GM23248 (cell line): ENCODE measurements at regions not wholly inside any gene's neighbourhood (a gene's known extent, or its start where the extent isn't known, plus 50 kb on each side); places are given as distances from the start of the nearest gene placed in this dataset.

Experiments
- DNase-seq: peaks from one replicate; pipeline ENCODE4 v3.0.0-alpha.2; 2015
- H2AFZ ChIP-seq: fragments of 200-600 bp; sonication (generic); 2 replicates; pipeline ENCODE4 v1.6.1; 2016; ENCODE audit warnings: antibody characterized with exemption
- H3F3A ChIP-seq: fragments of 200-600 bp; sonication (generic); 2 replicates; pipeline ENCODE4 v1.6.1; 2016; ENCODE audit warnings: mild to moderate bottlenecking, antibody characterized with exemption, mixed run types; ENCODE audit not compliant: insufficient read depth
- H3K27ac ChIP-seq: fragments of 200-600 bp; sonication (generic); 2 replicates; pipeline ENCODE4 v1.5.1; 2016; ENCODE audit warnings: mild to moderate bottlenecking
- H3K27me3 ChIP-seq: fragments of 200-600 bp; sonication (generic); replicated peaks from 2 replicates; pipeline ENCODE4 v1.6.1; 2016; ENCODE audit warnings: mild to moderate bottlenecking; ENCODE audit not compliant: insufficient read depth
- H3K36me3 ChIP-seq: fragments of 200-600 bp; sonication (generic); 2 replicates; pipeline ENCODE4 v1.6.1; 2016; ENCODE audit warnings: low read depth, mild to moderate bottlenecking
- H3K4me1 ChIP-seq: fragments of 200-600 bp; sonication (generic); 2 replicates; pipeline ENCODE4 v1.6.1; 2016; ENCODE audit warnings: mild to moderate bottlenecking; ENCODE audit not compliant: insufficient read depth
- H3K4me2 ChIP-seq: fragments of 200-600 bp; sonication (generic); one replicate; pipeline ENCODE4 v1.6.1; 2016; ENCODE audit warnings: mild to moderate bottlenecking; ENCODE audit not compliant: unreplicated experiment
- H3K4me3 ChIP-seq: fragments of 200-600 bp; sonication (generic); 2 replicates; pipeline ENCODE4 v1.5.1; 2016; ENCODE audit warnings: mild to moderate bottlenecking
- H3K79me2 ChIP-seq: fragments of 200-600 bp; sonication (generic); 2 replicates; pipeline ENCODE4 v1.6.1; 2016; ENCODE audit warnings: mild to moderate bottlenecking; ENCODE audit not compliant: insufficient read depth
- H3K9ac ChIP-seq: fragments of 200-600 bp; sonication (generic); 2 replicates; pipeline ENCODE4 v1.6.1; 2016; ENCODE audit warnings: mild to moderate bottlenecking
- H3K9me2 ChIP-seq: fragments of 200-600 bp; sonication (generic); 2 replicates; pipeline ENCODE4 v1.6.1; 2016; ENCODE audit warnings: mixed run types, mild to moderate bottlenecking, moderate library complexity; ENCODE audit not compliant: insufficient read depth
- H3K9me3 ChIP-seq: fragments of 200-600 bp; sonication (generic); one replicate; pipeline ENCODE4 v1.6.1; 2017; ENCODE audit warnings: low read depth
- H4K20me1 ChIP-seq: fragments of 200-600 bp; sonication (generic); 2 replicates; pipeline ENCODE4 v1.6.0; 2016; ENCODE audit not compliant: insufficient read depth
- EZH2 ChIP-seq: fragments of 200-600 bp; sonication (generic); IDR thresholded peaks from 2 replicates; pipeline ENCODE4 v1.6.1; 2018; ENCODE audit warnings: antibody characterized with exemption, mild to moderate bottlenecking; ENCODE audit not compliant: insufficient read depth, poor library complexity, severe bottlenecking
- EZH2phosphoT487 ChIP-seq: fragments of 200-600 bp; sonication (generic); IDR thresholded peaks from 2 replicates; pipeline ENCODE4 v1.6.1; 2018; ENCODE audit warnings: antibody characterized with exemption, moderate library complexity, mild to moderate bottlenecking, low read depth; ENCODE audit not compliant: insufficient read depth
- WGBS, 2 experiments: methylation state at CpG; one replicate each; pipeline ENCODE4 v1.1.6; 2015 to 2017; ENCODE audit warnings: low lambda C conversion rate in 2 of 2, low coverage in 1 of 2; ENCODE audit errors: missing lambda C conversion rate in 2 of 2; 5-methylcytosine and 5-hydroxymethylcytosine counted together
- in situ Hi-C: fragments of 300-500 bp; cut with MboI; formaldehyde crosslinking; loops from 2 replicates; pipeline ENCODE4 v1.15.0; 2020

DNA sequence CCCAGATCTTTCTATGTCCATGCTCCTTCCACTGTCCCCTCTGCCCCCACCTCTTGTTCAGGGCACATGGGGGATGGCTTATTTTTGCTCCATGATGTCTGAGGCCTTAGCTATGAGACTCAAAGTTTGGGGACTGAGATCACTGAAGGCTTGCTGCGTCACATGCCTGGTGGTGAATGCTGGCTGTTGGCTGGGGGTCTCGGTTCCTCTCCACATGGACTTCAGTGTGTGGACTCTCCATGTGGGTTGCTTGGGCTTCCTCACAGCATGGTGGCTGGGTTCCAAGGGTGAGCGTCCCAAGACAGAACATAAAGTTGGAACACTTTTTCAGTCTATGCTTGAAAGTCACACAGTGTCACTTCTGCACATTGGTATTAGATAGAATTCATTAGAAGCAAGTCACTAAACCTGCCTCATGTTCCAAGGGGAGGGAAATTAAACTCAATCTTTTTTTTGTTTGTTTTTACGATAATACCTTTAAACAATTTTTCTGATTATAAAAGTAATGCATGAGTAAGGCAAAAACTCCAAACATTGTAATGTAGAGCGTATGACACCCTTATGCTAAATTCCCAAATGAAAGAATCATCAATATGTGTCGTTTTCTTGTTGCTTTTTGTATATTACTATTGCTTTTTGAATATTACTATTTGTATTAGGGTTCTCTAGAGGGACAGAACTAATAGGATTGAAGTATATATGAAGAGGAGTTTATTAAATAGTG is 111.7 kb downstream of the MYCN start:
- no peaks in the 10 kb centered on the region for H3K36me3 ChIP-seq
- TF ChIP-seq EZH2 (no peak), EZH2phosphoT487 (no peak)
- no peaks in the 10 kb centered on the region for H3K79me2 ChIP-seq
- no peaks in the 10 kb centered on the region for H3K4me1 ChIP-seq
- H3K9me3 ChIP-seq: no peaks in the 10 kb centered on the region
- no peaks in the 10 kb centered on the region for H4K20me1 ChIP-seq
- H2AFZ ChIP-seq: no peak overlapping the region
- no peaks in the 10 kb centered on the region for H3K27me3 ChIP-seq
- H3K27ac ChIP-seq: no peak overlapping the region
- no peaks in the 10 kb centered on the region for H3F3A ChIP-seq
- H3K4me2 ChIP-seq: no peak overlapping the region
- in situ Hi-C loops: no loop called here
- no peak for DNase-seq
- no peak overlapping the region for H3K4me3 ChIP-seq
- H3K9me2 ChIP-seq: no peaks in the 10 kb centered on the region
- no peak overlapping the region for H3K9ac ChIP-seq
- 25 to 33% methylated on average over 6 of the region's 6 CpGs for WGBS, 2 experiments

GRCh38 chr2:16050908-16051489 is 110.6 kb downstream of the MYCN start:
- Histone ChIP-seq H3K27me3 (no peaks in the 10 kb centered on the region), H3K27ac (no peak overlapping the region), H3K79me2 (no peaks in the 10 kb centered on the region), H3K4me1 (no peaks in the 10 kb centered on the region), H3K9me3 (no peaks in the 10 kb centered on the region), H3F3A (no peaks in the 10 kb centered on the region), H3K4me2 (no peak overlapping the region), H3K4me3 (no peak overlapping the region), H2AFZ (no peak overlapping the region), H4K20me1 (no peaks in the 10 kb centered on the region), H3K9me2 (no peaks in the 10 kb centered on the region), H3K9ac (no peak overlapping the region), H3K36me3 (no peaks in the 10 kb centered on the region)
- no peak for DNase-seq
- in situ Hi-C loops: no loop called here
- TF ChIP-seq EZH2phosphoT487 (no peak), EZH2 (no peak)
- 44 to 48% methylated on average over 11 of the region's 11 CpGs for WGBS, 2 experiments

GRCh38 chr2:16050261-16050907 is 110.0 kb downstream of the MYCN start:
- in situ Hi-C loops: no loop called here
- Histone ChIP-seq H3K9me3 (no peaks in the 10 kb centered on the region), H3K4me2 (no peak overlapping the region), H3K9ac (no peak overlapping the region), H3K9me2 (no peaks in the 10 kb centered on the region), H4K20me1 (no peaks in the 10 kb centered on the region), H3K36me3 (no peaks in the 10 kb centered on the region), H3K27me3 (no peaks in the 10 kb centered on the region), H3K79me2 (no peaks in the 10 kb centered on the region), H3K4me1 (no peaks in the 10 kb centered on the region), H3K27ac (no peak overlapping the region), H3K4me3 (no peak overlapping the region), H3F3A (no peaks in the 10 kb centered on the region), H2AFZ (no peak overlapping the region)
- WGBS, 2 experiments: 34 to 42% methylated on average over 12 of the region's 12 CpGs
- TF ChIP-seq EZH2 (no peak), EZH2phosphoT487 (no peak)
- no peak for DNase-seq

DNA sequence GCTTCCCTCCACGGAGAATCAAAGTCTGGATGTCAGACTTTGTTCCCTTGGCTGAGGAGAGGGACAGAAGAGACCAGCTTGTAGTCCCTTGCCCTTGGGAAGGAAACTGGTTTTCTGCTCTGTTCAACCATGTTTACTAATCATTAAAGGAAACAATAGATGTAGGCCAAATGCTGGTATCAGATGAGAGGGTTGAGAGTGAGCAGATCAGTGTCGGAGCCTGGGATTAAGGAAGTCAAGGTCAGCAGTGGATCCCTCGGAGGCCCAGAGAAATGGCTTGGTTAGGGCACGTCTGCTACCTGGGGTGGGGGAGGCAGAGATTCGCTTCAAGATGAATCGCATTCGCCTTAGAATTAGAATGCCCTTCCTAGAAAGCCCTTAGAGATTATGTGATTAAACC is 109.1 kb downstream of the MYCN start:
- TF ChIP-seq EZH2: no peak
- no peak for TF ChIP-seq EZH2phosphoT487

More for the DNA sequence above, 109.1 kb downstream of the MYCN start:
- Histone ChIP-seq H3F3A (no peaks in the 10 kb centered on the region), H3K36me3 (no peaks in the 10 kb centered on the region), H3K79me2 (no peaks in the 10 kb centered on the region), H3K9me2 (no peaks in the 10 kb centered on the region), H3K4me2 (no peak overlapping the region), H3K4me1 (no peaks in the 10 kb centered on the region), H3K4me3 (no peak overlapping the region), H3K9me3 (no peaks in the 10 kb centered on the region), H3K27ac (no peak overlapping the region), H3K27me3 (no peaks in the 10 kb centered on the region), H2AFZ (no peak overlapping the region), H4K20me1 (no peaks in the 10 kb centered on the region), H3K9ac (no peak overlapping the region)
- DNase-seq: no peak
- 40 to 43% methylated on average over 7 of the region's 7 CpGs for WGBS, 2 experiments
- in situ Hi-C loops: no loop called here
